Karpas-422 (cell line): ENCODE measurements at regions not wholly inside any gene's neighbourhood (a gene's known extent, or its start where the extent isn't known, plus 50 kb on each side); places are given as distances from the start of the nearest gene placed in this dataset.

Experiments used
- DNase-seq: peaks from one replicate; pipeline ENCODE4 v3.0.0-alpha.2; 2015
- H2AFZ ChIP-seq: fragments of 200-600 bp; sonication (generic); 2 replicates; pipeline ENCODE4 v1.6.1; 2014; ENCODE audit warnings: antibody characterized with exemption, low read length, mixed read lengths
- H3K27ac ChIP-seq: fragments of 200-600 bp; sonication (generic); 2 replicates; pipeline ENCODE4 v1.5.1; 2014; ENCODE audit warnings: mild to moderate bottlenecking, low read length, moderate library complexity
- H3K27me3 ChIP-seq: fragments of 200-600 bp; sonication (generic); 2 replicates; pipeline ENCODE4 v1.6.1; 2014; ENCODE audit warnings: low read length, mixed read lengths
- H3K36me3 ChIP-seq: fragments of 200-600 bp; sonication (generic); 2 replicates; pipeline ENCODE4 v1.6.1; 2014; ENCODE audit warnings: low read length, mixed read lengths; ENCODE audit not compliant: insufficient read depth
- H3K4me1 ChIP-seq: fragments of 200-600 bp; sonication (generic); 2 replicates; pipeline ENCODE4 v1.6.1; 2014; ENCODE audit warnings: mild to moderate bottlenecking, low read length, mixed read lengths
- H3K4me2 ChIP-seq: fragments of 200-600 bp; sonication (generic); 2 replicates; pipeline ENCODE4 v1.6.1; 2014; ENCODE audit warnings: low read length, low read depth, mild to moderate bottlenecking; ENCODE audit not compliant: poor library complexity, severe bottlenecking
- H3K4me3 ChIP-seq: fragments of 200-600 bp; sonication (generic); 2 replicates; pipeline ENCODE4 v1.5.1; 2014; ENCODE audit warnings: mild to moderate bottlenecking, antibody characterized with exemption, low read length, mixed read lengths
- H3K79me2 ChIP-seq: fragments of 200-600 bp; sonication (generic); 2 replicates; pipeline ENCODE4 v1.6.1; 2014; ENCODE audit warnings: mild to moderate bottlenecking, low read length, mixed read lengths
- H3K9ac ChIP-seq: fragments of 200-600 bp; sonication (generic); 2 replicates; pipeline ENCODE4 v1.6.0; 2014; ENCODE audit warnings: low read length
- H3K9me2 ChIP-seq: fragments of 200-600 bp; sonication (generic), shearing (Covaris generic); replicated peaks from 2 replicates; pipeline ENCODE4 v1.6.0; 2014; ENCODE audit warnings: mild to moderate bottlenecking, low read length, moderate library complexity; ENCODE audit not compliant: insufficient read depth
- H3K9me3 ChIP-seq: fragments of 300-700, 200-600 bp; sonication (generic); 2 replicates; pipeline ENCODE4 v1.6.1; 2014; ENCODE audit warnings: low read length, mixed read lengths
- H4K20me1 ChIP-seq: fragments of 200-600 bp; sonication (generic); 2 replicates; pipeline ENCODE4 v1.6.1; 2014; ENCODE audit warnings: mild to moderate bottlenecking, antibody characterized with exemption, low read length, low read depth; ENCODE audit not compliant: insufficient read depth

DNA sequence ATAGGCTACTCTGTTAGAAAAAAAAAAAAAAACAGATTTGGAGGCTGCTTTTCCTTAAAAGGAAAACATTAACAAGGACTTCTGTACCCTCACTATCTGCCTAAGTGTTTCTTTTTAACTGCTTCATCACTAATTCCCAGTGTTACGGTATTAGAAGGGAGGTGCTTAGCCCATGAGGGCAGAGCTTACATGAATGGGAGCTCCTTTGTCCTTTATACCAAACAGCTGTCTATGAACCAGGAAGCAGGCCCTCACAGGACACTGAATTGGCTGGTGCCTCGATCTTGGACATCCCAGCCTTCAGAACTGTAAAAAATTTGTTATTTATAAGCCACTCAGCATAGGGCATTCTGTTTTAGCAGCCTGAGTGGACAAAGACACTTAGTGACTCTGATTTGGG lies 215.6 kb upstream of the NRSN1 start:
- DNase-seq = no peak
- Histone ChIP-seq H3K4me2 (no peak overlapping the region), H2AFZ (no peak overlapping the region), H3K79me2 (no peaks in the 10 kb centered on the region), H3K9me2 (no peaks in the 10 kb centered on the region; the same call in 1 of the 2 replicates), H3K4me1 (no peaks in the 10 kb centered on the region), H3K36me3 (no peaks in the 10 kb centered on the region), H3K9me3 (no peaks in the 10 kb centered on the region), H3K9ac (no peak overlapping the region), H3K27ac (no peak overlapping the region), H3K4me3 (no peak overlapping the region), H3K27me3 (no peaks in the 10 kb centered on the region), H4K20me1 (no peaks in the 10 kb centered on the region)

GRCh38 chr6:23927935-23928334 lies 198.1 kb upstream of the NRSN1 start:
- Histone ChIP-seq H3K79me2 (no peaks in the 10 kb centered on the region), H3K27ac (no peak overlapping the region), H3K4me2 (no peak overlapping the region), H4K20me1 (no peaks in the 10 kb centered on the region), H3K27me3 (no peaks in the 10 kb centered on the region), H3K4me3 (no peak overlapping the region), H3K36me3 (no peaks in the 10 kb centered on the region), H3K9ac (no peak overlapping the region), H3K9me3 (no peaks in the 10 kb centered on the region), H3K4me1 (no peaks in the 10 kb centered on the region), H3K9me2 (0 out of 2 replicates have a peak, but pooled peaks cover 6% of the 10 kb centered on the region), H2AFZ (no peak overlapping the region)
- no peak for DNase-seq

- Histone ChIP-seq H3K4me1 (no peaks in the 10 kb centered on the region), H3K4me2 (no peak overlapping the region), H3K4me3 (no peak overlapping the region), H3K27ac (no peak overlapping the region), H3K9ac (no peak overlapping the region), H3K27me3 (no peaks in the 10 kb centered on the region), H3K36me3 (no peaks in the 10 kb centered on the region), H3K9me3 (no peaks in the 10 kb centered on the region), H3K79me2 (no peaks in the 10 kb centered on the region), H4K20me1 (no peaks in the 10 kb centered on the region), H3K9me2 (0 out of 2 replicates have a peak, but pooled peaks cover 6% of the 10 kb centered on the region), H2AFZ (no peak overlapping the region)
- DNase-seq = no peak
Measured at GRCh38 chr6:23929201-23929600, 196.8 kb upstream of the NRSN1 start.

GRCh38 chr6:23940466-23940865 lies 185.5 kb upstream of the NRSN1 start:
- H3K9me2 ChIP-seq = no peaks in the 10 kb centered on the region

DNA sequence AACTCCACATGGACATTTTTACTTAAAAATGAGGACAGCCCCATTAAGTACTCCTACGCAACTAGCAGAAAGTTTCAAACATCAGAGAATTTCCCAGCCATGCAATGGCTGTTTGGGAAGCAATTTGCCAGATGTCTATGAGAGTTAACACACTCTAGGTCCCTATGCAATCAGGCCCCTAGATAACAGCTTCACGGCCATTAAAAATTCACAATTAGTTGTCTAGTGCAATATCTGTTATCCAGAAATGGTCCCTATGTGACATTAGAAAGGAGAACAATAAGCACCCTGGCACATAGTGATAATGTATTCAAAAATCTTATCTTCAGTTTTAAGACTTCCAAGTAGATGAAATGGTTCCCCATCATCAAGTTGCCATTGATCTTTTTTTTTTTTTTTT lies 174.3 kb upstream of the NRSN1 start:
- Histone ChIP-seq H4K20me1 (no peaks in the 10 kb centered on the region), H3K9me3 (no peaks in the 10 kb centered on the region), H3K4me3 (no peak overlapping the region), H3K9ac (no peak overlapping the region), H3K9me2 (no peaks in the 10 kb centered on the region), H3K4me1 (no peaks in the 10 kb centered on the region), H3K27me3 (no peaks in the 10 kb centered on the region), H2AFZ (no peak overlapping the region), H3K4me2 (no peak overlapping the region), H3K27ac (no peak overlapping the region), H3K79me2 (no peaks in the 10 kb centered on the region), H3K36me3 (no peaks in the 10 kb centered on the region)
- no peak for DNase-seq

More at GRCh38 chr6:23940466-23940865, 185.5 kb upstream of the NRSN1 start:
- Histone ChIP-seq H2AFZ (no peak overlapping the region), H3K4me3 (no peak overlapping the region), H3K4me1 (no peaks in the 10 kb centered on the region), H3K36me3 (no peaks in the 10 kb centered on the region), H4K20me1 (no peaks in the 10 kb centered on the region), H3K4me2 (no peak overlapping the region), H3K27me3 (no peaks in the 10 kb centered on the region), H3K9me3 (no peaks in the 10 kb centered on the region), H3K79me2 (no peaks in the 10 kb centered on the region), H3K9ac (no peak overlapping the region), H3K27ac (no peak overlapping the region)
- no peak for DNase-seq

DNA sequence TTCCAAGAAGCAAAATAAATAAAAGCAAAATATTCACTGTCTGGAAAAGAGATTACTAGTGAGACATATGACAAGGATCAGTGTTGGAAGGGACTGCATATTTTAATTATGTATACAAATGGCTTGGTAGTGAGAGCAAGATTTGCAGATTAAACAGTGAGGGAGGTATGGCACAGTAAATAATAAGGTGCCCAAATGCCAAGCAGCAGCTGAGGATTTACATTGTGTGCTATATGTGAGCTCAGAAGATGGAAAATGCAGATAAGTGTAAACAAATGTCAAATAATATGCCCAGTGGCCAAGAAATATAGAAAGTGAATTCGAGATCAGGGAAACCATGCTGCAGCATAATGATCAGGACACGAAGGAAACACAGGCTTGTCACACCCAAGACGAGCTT lies 173.8 kb upstream of the NRSN1 start:
- H4K20me1 ChIP-seq = no peaks in the 10 kb centered on the region
- H3K36me3 ChIP-seq = no peaks in the 10 kb centered on the region
- no peak overlapping the region for H3K27ac ChIP-seq
- H3K4me3 ChIP-seq = no peak overlapping the region
- no peak overlapping the region for H3K4me2 ChIP-seq
- no peak for DNase-seq
- no peaks in the 10 kb centered on the region for H3K79me2 ChIP-seq
- H3K9me2 ChIP-seq = no peaks in the 10 kb centered on the region
- no peaks in the 10 kb centered on the region for H3K9me3 ChIP-seq
- no peak overlapping the region for H2AFZ ChIP-seq
- no peaks in the 10 kb centered on the region for H3K4me1 ChIP-seq
- H3K9ac ChIP-seq = no peak overlapping the region
- H3K27me3 ChIP-seq = no peaks in the 10 kb centered on the region

GRCh38 chr6:23953976-23954375 lies 172.0 kb upstream of the NRSN1 start:
- Histone ChIP-seq H2AFZ (no peak overlapping the region), H4K20me1 (no peaks in the 10 kb centered on the region), H3K9ac (no peak overlapping the region), H3K36me3 (no peaks in the 10 kb centered on the region), H3K79me2 (no peaks in the 10 kb centered on the region), H3K4me1 (no peaks in the 10 kb centered on the region), H3K27me3 (no peaks in the 10 kb centered on the region), H3K9me3 (no peaks in the 10 kb centered on the region), H3K4me3 (no peak overlapping the region), H3K27ac (no peak overlapping the region), H3K4me2 (no peak overlapping the region), H3K9me2 (no peaks in the 10 kb centered on the region)
- no peak for DNase-seq

GRCh38 chr6:23957017-23957416 lies 169.0 kb upstream of the NRSN1 start:
- H3K9me2 ChIP-seq = no peaks in the 10 kb centered on the region
- H3K36me3 ChIP-seq = no peaks in the 10 kb centered on the region
- no peaks in the 10 kb centered on the region for H3K4me1 ChIP-seq
- H3K79me2 ChIP-seq = no peaks in the 10 kb centered on the region
- H3K27me3 ChIP-seq = no peaks in the 10 kb centered on the region
- H3K9ac ChIP-seq = no peak overlapping the region
- no peak for DNase-seq
- H3K27ac ChIP-seq = no peak overlapping the region
- no peak overlapping the region for H2AFZ ChIP-seq
- no peak overlapping the region for H3K4me3 ChIP-seq
- no peaks in the 10 kb centered on the region for H3K9me3 ChIP-seq
- H4K20me1 ChIP-seq = no peaks in the 10 kb centered on the region
- H3K4me2 ChIP-seq = no peak overlapping the region

- no peak overlapping the region for H2AFZ ChIP-seq
- no peaks in the 10 kb centered on the region for H4K20me1 ChIP-seq
- no peak for DNase-seq
- H3K27me3 ChIP-seq = no peaks in the 10 kb centered on the region
- H3K4me2 ChIP-seq = no peak overlapping the region
- H3K9ac ChIP-seq = no peak overlapping the region
- no peaks in the 10 kb centered on the region for H3K36me3 ChIP-seq
- no peak overlapping the region for H3K27ac ChIP-seq
- H3K4me3 ChIP-seq = no peak overlapping the region
- H3K9me3 ChIP-seq = no peaks in the 10 kb centered on the region
- H3K9me2 ChIP-seq = no peaks in the 10 kb centered on the region
- no peaks in the 10 kb centered on the region for H3K4me1 ChIP-seq
- no peaks in the 10 kb centered on the region for H3K79me2 ChIP-seq
Measured at GRCh38 chr6:23964865-23965264, 161.2 kb upstream of the NRSN1 start.
